ENCODE measurements at regions not wholly inside any gene's neighbourhood (a gene's known extent, or its start where the extent isn't known, plus 50 kb on each side); places are given as distances from the start of the nearest gene placed in this dataset.

GRCh38 chr5:141779503-141779973 lies 97.5 kb upstream of the ARAP3 start:
- TF ChIP-seq CTCF (conservative IDR thresholded peaks at IDR 0.05; ENCODE audit: low read length) (no peak), EZH2phosphoT487 (IDR thresholded peaks at IDR 0.05; ENCODE audit: borderline replicate concordance, low read depth, low read length) (no peak)
